Stimulated activated CD4-positive, alpha-beta T cell treated with anti-CD3 and anti-CD28 coated beads, Interleukin-15, amount 100 ng/mL, for 48 hours (primary cell): ENCODE measurements at regions not wholly inside any gene's neighbourhood (a gene's known extent, or its start where the extent isn't known, plus 50 kb on each side); places are given as distances from the start of the nearest gene placed in this dataset.
"Not testable (repeated sequence)": the region's sequence is repeated elsewhere in the genome, so short reads cannot be mapped to it uniquely, and the experiment has no call there.

ENCODE experiments used
- DNase-seq, 2 donors: peaks; one replicate each; pipeline ENCODE4 v3.0.0-alpha.2; 2020; ENCODE audit warnings: low read depth in 2 of 2

DNA sequence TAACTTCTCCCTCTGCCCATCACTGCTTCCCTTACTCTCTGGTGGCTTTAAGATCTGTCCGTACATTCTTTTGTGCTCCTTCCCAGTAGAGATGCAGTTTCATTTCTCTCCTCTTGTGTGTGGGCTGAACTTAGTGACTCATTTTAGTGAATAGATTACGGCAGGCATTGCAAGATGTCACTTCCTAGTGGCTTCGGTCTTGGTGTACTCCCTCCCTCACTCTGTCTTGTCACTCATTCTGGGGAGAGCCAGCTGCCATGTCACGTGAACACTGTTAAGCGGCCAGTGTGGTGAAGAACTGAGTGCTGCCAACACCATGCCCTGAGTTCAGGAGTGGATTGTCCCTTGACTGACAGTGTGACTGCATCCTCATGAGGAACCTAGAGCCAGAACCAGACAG is 115.9 kb downstream of the OTOR start:
- no peak for DNase-seq

DNA sequence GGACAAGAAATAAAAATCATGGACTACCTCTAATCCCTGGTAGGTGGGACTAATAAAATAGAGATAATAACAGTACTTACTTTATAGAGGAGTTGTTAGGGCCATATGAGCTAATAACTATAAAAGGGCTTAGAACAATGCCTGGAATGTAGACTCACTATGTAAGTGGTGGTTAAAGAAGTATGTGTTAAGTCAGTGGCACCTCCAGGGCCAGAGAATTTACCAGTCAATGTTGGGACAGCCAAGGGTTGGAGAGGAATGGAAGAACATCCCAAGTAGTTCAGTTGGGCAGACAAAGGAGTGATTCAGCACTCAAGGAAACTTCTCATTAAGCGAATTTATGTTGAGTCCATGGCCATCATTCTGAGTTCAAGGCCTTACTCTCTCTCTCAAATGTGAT is 116.8 kb downstream of the OTOR start:
- DNase-seq = no peak

DNA sequence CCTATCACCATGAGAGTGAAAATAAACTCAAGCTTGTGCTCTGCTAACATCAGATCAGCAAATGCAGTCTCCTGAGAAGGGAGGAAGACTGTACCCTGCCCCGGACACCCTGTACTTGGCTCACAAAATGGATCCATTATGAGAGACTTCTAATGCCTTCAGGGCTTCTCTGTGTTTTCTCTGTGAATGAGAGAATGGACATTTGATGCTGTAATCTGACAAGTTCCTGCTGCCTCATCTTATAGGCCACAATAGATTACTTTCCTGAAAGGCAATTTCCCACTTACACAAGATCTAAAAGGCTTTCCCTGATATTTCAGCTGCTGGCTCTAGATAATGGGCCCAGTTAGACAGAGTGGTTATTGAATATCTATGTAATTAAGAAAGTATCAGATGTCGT is 117.2 kb downstream of the OTOR start:
- no peak for DNase-seq

DNA sequence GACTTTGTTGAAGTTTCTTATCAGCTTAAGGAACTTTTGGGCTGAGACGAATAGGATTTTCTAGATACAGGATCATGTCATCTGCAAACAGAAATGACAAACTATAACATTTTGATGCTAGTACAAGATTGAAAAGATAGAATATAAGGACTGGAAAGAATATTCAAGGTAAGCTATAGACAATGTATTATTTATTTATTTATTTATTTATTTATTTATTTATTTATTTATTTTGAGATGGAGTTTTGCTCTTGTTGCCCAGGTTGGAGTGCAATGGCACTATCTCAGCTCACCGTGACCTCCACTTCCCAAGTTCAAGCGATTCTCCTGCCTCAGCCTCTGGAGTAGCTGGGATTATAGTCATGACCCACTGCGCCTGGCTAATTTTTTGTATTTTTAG is 125.0 kb downstream of the OTOR start:
- DNase-seq = not testable (repeated sequence)

DNA sequence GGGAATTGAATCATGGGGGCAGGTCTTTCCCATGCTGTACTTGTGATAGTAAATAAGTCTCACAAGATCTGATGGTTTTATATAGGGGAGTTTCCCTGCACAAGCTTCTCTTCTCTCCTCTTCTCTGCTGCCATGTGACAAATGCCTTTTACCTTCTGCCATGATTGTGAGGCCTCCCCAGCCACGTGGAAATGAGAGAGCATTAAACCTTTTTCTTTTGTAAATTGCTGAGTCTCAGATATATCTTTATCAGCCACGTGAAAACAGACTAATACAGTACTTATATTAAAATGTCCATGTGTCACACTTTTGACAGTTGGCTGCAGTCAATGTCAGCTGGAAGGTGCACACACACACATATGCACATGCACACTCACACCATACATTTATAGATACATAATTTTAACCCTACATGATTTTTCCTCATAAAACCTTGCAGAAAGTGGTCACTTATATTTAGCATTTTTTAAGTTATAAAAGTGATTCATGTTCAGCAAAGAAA is 128.9 kb downstream of the OTOR start:
- DNase-seq = no peak

DNA sequence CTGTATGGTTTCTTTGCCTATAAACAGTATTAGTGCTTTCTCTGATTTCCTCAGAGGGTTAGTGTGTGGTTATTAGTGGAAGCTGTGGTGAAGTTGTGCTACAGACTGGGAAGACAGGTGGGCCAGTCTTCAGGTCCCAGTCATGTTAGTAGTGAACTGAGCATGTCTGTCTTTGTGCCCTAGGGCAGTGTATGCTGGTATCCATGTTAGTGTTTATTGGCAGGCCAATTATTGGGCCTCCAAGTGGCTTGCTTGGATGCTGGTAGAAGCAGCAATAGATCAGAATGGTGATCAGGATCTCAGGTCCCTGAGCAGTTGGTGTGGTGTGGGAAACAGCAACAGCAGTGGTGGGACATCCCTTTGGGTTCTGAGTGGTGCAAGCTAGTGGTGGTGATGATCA is 137.6 kb downstream of the OTOR start:
- no peak for DNase-seq

DNA sequence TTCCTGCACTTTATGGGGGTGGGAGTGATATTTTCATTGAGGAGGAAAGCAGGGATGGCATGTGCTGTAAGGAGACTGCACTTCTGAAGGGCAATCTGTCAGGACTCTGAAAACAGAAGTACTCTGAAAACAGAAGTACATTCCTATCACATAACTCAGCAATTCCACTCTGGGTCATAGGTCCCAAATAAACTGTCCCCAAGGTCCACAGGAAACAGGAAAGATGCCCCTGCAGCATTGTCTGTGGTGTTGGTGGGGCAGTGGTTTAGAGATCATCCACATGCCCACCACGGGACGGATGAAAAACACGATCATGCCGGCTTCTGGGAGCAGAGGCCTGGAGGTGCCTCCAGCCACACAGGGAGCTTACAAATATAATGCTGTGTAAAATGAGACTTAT is 150.3 kb downstream of the OTOR start:
- DNase-seq = no peak

DNA sequence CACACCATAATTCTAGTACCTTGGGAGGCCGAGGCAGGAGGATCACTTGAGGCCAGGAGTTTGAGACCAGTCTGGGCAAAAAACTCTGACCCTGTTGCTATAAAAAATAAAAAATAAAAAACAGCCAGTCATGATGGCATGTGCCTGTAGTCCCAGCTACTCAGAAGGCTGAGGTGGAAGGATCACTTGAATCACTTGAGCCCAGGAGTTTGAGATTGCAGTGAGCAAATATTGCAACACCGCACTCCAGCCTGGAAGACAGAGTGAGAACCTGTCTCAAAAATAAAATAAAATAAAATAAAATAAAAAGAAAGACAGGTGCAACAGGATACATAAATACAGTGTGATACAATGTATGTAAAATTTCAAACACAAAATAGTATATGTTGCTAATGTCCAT is 154.5 kb downstream of the OTOR start:
- DNase-seq = no peak

DNA sequence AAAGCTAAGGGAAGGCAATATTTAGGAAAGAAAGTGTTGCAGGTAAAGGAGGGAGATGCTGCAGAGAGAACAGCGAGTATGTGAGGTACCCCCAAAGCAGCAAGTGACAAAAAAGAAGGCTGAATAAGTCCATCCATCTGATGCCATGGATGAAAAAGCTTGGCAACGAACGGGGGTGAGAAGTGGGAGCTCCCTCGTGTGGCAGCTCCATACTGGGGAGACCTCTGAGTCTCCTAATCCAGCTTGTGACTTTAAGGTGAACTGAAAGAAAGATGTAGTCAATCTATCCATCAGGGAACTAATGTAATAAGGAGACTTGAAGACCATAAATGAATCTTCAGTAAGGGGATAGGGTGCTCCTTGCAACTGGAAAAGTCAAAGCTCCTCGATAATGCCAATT is 156.6 kb downstream of the OTOR start:
- no peak for DNase-seq

DNA sequence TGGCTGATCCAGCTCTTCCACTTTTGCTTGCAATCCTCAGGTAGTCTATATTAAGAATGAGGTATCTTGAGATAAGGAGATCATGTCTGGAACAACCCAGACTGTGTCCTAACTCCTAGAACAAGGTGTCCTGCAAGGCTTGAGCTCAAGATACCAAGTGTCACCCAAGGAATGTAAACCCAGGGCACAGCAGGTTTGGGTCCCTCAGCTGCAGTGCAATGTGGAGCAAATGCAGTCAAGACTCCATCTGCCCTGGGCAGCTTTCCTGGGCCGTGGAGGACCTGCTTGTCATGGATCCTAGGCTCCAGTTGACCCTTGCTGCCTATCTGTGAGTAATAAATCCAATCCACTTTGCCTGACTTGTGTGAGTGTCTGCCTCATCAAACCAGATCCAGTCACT is 166.1 kb downstream of the OTOR start:
- no peak for DNase-seq

DNA sequence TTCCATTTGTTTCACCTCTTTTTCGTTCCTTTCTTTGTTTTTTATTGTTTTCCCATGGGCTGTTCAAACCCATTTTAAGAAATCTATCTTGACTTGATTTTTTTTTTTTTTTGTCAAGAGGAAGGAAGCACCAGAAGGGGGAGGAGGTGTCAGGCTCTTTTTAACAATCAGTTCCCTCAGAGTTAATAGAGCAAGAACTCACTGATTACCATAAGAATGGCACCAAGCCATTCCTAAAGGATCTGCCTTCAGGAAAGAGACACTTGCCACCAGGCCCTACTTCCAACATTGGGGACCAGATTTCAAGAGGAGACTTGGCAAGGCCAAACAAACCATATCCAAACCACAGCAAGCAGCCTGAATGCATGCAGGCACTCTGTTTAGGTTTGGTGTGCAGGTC is 168.0 kb downstream of the OTOR start:
- DNase-seq = no peak

DNA sequence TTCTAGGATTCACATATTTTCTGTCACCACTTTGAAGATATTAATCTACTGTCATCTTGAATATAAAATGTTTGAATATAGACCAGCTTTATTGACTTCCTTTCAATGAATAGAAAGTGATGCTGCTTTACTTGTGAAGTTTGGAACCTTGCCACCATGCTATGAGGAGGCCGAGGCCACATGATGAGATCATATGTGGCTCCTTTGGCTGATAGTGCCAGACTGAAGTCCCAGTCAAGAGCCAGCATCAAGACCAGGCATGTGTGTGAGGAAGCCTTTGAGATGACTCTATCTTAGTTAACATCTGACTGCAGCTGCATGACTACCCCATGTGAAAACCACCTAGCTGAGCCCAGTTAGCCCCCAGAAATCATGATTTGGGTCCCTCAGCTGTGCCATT is 169.5 kb downstream of the OTOR start:
- DNase-seq = no peak

DNA sequence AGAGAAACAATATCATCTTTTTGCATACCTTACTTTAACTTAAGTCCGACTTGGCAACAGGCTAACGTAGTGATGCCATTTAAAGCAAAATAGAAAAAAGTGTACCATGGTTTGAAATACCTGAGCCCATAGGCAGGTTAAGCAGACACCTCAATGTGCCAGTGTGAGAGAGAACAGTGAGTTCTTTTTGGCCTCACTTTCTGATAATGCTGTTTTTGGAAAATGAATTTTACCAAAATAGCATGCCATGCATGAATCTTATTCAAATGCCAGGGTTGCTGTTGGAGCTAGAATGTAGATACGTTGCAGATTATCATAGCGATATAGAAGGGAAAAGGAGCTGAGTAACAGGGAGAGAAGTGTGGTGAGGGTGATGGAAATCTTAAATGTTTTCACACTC is 170.2 kb downstream of the OTOR start:
- DNase-seq = no peak

DNA sequence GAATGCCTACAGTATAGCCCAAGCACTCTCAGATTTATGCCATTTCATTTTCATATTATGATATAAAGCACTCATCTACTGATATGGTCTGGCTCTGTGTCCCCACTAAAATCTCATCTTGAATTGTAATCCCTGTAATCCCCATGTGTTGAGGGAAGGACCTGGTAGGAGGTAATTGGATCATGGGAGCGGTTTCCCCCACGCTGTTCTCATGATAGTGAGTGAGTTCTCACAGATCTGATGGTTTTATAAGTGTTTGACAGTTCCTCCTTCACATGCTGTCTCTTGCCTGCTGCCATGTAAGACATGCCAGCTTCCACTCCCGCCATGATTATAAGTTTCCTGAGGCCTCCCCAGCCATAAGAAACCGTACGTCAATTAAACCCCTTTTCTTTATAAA is 171.7 kb downstream of the OTOR start:
- DNase-seq = no peak

DNA sequence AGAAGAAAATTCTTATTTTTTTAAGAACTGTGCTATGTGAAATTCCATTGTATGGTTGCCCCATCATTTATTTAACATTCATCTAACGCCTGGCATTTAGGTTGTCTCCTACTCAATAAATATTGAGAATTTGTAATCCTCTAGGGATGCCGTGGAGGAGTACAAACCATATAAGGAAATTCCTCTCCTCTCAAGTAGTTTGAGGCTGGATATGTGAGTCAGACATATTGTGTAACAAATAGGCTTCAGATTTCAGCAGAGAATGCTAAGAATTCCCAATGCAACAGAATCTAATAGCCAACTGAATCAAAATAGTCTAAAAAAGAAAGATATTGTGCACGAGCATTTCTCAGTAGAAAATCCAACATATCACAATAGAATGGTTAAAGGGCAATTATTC is 174.7 kb downstream of the OTOR start:
- no peak for DNase-seq

DNA sequence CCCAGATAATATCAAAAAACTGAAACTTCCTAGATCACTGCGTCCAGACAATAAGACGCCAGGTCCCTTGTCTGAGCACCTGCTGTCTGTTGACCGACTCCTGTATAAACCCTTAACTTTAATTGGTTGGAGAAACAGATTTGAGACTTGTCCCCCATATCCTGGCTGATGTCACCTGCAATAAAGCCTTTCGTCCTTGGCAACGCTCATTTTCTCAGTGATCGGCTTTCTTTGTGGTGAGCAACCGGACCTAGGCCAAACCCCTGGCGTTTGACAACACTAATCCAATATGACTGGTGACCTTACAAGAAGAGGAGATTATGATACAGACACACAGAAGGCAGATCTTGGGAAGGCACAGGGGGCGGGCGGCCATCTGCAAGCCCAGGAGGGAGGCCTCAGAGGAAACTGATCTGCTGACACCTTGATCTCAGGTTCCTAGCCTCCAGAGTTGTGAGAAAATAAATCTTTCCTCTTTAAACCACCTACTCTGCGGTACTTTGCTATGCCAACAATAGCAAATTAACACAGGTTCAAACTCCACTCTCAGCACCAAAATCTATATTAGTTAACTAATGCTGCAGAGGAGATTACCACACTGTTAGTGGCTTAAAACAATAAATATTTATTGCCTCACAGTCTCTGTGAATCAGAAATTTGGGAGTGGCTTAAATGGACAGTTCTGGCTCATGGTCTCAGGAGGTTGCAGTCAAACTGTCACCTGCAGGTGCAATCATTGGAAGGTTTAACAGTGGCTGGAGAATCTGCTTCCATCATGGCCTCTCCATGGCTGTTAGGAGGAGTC is 178.7 kb downstream of the OTOR start:
- DNase-seq = no peak

DNA sequence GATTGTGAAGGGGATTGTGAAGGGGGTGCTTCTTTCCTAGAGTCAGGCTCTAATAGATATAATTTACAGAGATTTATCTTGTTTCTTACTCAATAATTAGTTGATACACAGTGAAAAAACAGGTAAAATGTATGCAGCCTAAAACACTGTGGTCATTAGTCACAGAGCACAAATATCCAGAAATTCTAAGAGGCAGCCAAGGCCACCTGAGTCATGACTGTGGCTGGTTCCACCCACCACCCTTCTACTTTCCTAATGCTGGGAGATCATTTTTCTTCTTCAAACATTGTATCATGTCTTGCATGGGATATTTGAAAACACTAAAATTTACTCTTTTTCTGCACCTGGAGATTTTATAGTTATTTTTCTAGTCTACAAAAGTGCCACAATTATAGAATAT is 181.6 kb downstream of the OTOR start:
- DNase-seq = no peak

DNA sequence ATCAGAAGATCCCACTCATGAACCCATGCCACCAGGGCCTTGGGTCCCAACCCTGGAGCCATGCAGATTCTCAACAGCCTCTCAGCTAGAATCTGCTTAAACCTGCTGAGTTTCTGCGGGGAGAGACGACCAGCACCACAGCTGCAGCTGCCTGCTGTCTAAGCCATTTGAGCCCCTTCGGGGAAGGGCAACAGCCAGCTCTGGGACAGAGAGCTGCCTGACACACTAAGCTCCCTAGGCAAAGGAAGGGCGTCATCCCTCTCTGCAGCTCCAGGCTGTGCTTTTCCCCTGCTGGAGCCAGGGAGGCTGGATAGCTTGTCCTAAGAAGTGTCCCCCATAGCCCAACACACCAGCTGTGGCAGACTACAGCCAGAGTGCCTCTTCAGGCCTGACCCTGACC is 182.5 kb downstream of the OTOR start:
- no peak for DNase-seq

DNA sequence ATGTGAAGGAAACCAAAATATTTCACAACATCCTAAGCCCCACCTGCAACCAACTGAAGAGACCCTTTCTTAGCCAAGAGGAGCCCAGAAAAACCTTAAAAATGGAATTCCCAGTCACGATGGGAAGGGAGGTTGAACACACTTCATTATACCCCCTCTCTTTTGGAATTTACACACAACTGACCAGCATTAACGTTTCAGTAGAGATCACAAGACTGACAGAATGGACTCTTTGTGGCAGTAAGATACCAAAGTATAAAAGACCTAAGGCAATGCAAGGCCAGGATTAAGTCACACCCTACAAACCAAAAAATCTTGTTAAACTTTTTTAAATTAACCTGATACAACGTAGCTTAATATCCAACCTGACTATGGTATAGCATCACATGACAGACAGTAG is 190.9 kb downstream of the OTOR start:
- DNase-seq = no peak

DNA sequence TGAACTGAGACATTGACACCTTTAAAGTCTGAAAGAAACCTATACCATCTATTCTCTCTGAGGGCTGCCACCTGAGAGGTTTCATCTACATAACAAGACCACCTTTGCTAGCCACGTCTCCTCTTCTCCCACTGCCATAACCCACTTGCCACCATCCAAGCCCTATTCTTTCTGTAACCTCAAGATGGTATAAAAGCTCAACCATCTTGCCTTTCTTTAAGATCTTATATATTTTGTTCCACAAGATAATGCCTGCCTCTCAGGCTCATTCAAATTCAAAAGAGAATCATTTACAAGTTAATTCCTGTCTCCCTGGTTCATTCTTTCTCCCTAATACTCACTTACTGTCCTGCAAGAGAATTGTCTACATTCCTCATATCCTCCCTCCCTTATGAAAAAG is 192.5 kb downstream of the OTOR start:
- DNase-seq = no peak

DNA sequence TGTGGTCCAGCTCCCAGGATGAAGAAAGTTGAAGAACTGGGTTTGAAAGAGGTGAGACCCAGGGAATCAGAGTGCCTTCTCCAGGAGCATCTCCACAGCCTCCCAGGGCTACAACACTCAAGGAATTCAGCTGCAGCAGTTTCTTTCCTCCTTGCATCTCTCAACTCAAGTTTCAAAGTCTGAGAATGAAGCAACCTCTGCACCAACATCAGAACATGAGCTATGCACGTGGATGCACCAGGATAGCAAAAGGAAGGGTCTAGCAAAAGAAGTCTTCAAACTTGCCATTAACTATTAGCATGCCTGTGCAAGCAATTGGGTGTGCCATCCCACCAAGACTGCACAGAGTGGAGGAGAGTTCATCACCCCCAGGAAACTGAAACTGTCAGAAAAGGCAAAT is 193.9 kb downstream of the OTOR start:
- no peak for DNase-seq

DNA sequence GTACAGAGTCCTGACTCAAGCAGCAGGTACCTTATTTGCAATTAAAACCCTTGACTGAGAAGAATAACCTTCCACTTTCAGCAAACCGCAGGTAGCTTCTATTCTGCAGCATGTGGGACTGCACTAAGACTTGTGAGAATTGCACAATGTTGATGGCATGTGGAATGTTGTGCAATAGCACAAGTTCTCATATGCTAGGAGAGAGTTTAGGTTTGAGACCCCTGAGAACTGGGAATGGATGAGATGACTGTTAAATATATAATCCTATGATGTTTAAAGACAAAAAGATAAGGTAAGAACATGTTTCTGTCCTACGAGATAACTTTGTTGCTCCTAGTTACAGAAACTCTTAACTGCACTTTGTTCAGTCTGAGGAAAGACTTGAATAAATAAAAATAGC is 194.6 kb downstream of the OTOR start:
- DNase-seq = no peak

DNA sequence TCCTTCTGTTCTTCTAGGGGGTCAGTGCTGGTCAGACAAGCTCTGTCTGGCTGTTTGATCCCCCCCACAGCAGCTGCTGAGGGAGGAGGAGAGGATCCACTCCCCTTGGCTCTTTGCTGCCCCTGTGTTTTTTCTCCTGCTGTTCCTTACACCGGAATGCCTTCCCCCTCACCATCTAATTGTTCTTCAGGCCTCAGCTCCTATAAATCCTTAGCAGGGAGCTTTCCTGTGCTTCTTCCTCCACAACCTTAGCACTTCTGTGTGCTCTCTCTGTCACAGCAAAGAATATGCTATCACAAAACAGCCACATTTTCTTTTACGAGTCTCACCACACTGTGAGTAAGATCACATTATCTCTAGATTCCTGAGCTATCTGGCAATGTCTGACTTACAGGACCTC is 196.6 kb downstream of the OTOR start:
- DNase-seq = no peak

DNA sequence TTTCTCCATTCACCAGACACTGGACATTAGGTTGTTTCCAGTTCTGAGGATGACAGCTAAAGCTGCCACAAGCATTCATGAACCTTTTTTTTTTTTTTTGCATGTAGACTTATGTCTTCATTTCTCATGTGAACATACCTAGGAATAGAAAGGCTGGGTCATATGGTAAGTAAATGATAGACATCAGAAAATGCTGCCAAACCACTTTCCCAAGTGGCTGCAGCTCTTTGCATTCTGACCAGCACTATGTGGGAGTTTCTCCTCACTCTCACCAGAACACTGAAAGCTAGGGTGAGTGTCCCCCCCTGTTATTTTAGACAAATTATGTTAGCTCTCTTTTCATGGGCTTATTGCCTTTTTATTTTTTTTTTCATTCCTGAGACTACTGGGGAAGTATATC is 197.5 kb downstream of the OTOR start:
- no peak for DNase-seq
